Stimulated activated CD8-positive, alpha-beta memory T cell treated with anti-CD3 and anti-CD28 coated beads, Interleukin-15, amount 100 ng/mL, for 48 hours (primary cell): ENCODE measurements at regions not wholly inside any gene's neighbourhood (a gene's known extent, or its start where the extent isn't known, plus 50 kb on each side); places are given as distances from the start of the nearest gene placed in this dataset.

Source experiments
- DNase-seq, 2 donors: peaks; one replicate each; pipeline ENCODE4 v3.0.0-alpha.2; 2020; ENCODE audit warnings: low read depth in 2 of 2

GRCh38 chr10:121171825-121172787 lies 320.9 kb downstream of the WDR11 start:
- no peak for DNase-seq

- DNase-seq = no peak
Observed at GRCh38 chr10:121179006-121179405, 327.8 kb downstream of the WDR11 start.

GRCh38 chr10:121182219-121182618 lies 331.1 kb downstream of the WDR11 start:
- DNase-seq = no peak

- no peak for DNase-seq
Observed at GRCh38 chr10:121183236-121183635, 332.1 kb downstream of the WDR11 start.

GRCh38 chr10:121183707-121184106 lies 332.5 kb downstream of the WDR11 start:
- DNase-seq = no peak

GRCh38 chr10:121185816-121186455 lies 334.8 kb downstream of the WDR11 start:
- DNase-seq = no peak

GRCh38 chr10:121187391-121187790 lies 336.2 kb downstream of the WDR11 start:
- DNase-seq = no peak

GRCh38 chr10:121188005-121188404 lies 336.8 kb downstream of the WDR11 start:
- DNase-seq = no peak

GRCh38 chr10:121189066-121189465 lies 337.9 kb downstream of the WDR11 start:
- DNase-seq = no peak

GRCh38 chr10:121194696-121195523 lies 343.7 kb downstream of the WDR11 start:
- no peak for DNase-seq

- no peak for DNase-seq
Observed at GRCh38 chr10:121195524-121195910, 344.4 kb downstream of the WDR11 start.

- no peak for DNase-seq
Observed at GRCh38 chr10:121199081-121199480, 347.9 kb downstream of the WDR11 start.

GRCh38 chr10:121205625-121206024 lies 354.5 kb downstream of the WDR11 start:
- no peak for DNase-seq

- no peak for DNase-seq
Observed at GRCh38 chr10:121211446-121211845, 360.3 kb downstream of the WDR11 start.

- DNase-seq = no peak
Observed at GRCh38 chr10:121213437-121213836, 362.3 kb downstream of the WDR11 start.

GRCh38 chr10:121216295-121216694 lies 365.1 kb downstream of the WDR11 start:
- DNase-seq = no peak

GRCh38 chr10:121216721-121217181 lies 365.6 kb downstream of the WDR11 start:
- DNase-seq = no peak

- no peak for DNase-seq
Observed at GRCh38 chr10:121217331-121217730, 366.2 kb downstream of the WDR11 start.

- no peak for DNase-seq
Observed at GRCh38 chr10:121221072-121221471, 369.9 kb downstream of the WDR11 start.

GRCh38 chr10:121221991-121222390 lies 370.8 kb downstream of the WDR11 start:
- DNase-seq = no peak

- DNase-seq = no peak
Observed at GRCh38 chr10:121222842-121223241, 371.7 kb downstream of the WDR11 start.

- no peak for DNase-seq
Observed at GRCh38 chr10:121231079-121231478, 367.2 kb downstream of the FGFR2 start.
